Stimulated activated CD4-positive, alpha-beta T cell treated with anti-CD3 and anti-CD28 coated beads, Interleukin-12 subunit alpha, Interleukin-12 subunit beta, amount 100 ng/mL, for 24 hours (primary cell): ENCODE measurements at regions not wholly inside any gene's neighbourhood (a gene's known extent, or its start where the extent isn't known, plus 50 kb on each side); places are given as distances from the start of the nearest gene placed in this dataset.

Source experiments
- DNase-seq, 2 experiments: peaks; one replicate each; pipeline ENCODE4 v3.0.0-alpha.2; 2020; ENCODE audit warnings: low read depth in 2 of 2

- DNase-seq, result no peak
Measured at GRCh38 chr22:48887394-48888332, 940.0 kb downstream of the BRD1 start.

DNA sequence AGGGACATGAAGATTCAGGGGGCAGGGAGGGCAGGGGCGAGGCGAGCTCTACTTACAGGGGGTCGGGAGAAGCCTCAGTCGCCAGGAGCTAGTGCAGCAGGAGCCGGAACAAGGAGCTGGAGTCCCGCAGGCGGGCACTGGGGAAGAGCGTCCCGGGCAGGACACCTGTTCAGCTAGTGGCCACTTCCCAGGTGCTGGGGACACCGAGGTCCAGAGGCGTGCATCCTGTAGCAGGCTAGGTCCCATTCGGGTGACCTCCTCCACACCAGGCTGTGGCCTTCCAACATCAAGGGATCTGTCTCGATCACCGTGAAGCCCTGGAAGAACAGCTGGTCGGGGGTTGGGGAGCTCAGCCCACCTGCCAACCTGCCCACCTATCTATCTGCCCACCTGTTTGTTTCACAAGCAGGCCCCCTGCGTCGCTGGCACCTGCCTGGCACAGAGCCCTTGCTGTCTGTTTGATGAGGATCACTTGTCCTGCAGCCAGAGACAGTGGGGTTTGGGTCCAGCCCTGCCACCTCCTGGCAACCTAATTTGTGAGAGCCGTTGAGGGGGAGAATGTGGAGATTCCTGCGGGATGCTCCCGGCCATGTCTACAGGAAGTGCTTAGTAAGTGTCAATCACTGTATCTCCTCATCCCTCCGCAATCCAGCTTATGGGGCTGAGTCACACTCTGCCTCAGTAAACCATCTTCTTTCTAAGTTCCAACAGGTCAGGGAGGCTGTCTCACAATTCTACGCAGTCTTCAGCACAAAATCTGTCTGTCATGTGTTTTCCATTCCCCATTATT is 940.9 kb downstream of the BRD1 start:
- DNase-seq, result no peak

DNA sequence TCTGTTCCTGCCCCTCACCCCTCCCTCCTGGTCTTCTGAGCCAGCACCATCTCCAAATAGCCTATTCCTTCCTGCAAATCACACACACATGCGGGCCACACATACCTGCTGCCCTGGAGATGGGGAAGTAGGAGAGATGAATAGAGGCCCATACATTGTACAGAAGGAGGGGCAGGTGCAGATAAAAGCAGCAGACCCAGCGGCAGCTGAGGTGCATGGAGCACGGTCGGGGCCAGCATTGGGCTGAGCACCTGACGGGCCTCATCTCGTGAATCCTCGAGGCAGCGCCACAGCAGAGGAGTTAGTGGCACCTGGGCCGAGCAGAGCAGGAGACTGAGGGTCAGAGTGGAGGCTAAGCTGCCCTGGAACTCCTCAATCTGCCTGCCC is 941.8 kb downstream of the BRD1 start:
- DNase-seq, result no peak

- no peak for DNase-seq
Measured at GRCh38 chr22:48885271-48885918, 942.3 kb downstream of the BRD1 start.

DNA sequence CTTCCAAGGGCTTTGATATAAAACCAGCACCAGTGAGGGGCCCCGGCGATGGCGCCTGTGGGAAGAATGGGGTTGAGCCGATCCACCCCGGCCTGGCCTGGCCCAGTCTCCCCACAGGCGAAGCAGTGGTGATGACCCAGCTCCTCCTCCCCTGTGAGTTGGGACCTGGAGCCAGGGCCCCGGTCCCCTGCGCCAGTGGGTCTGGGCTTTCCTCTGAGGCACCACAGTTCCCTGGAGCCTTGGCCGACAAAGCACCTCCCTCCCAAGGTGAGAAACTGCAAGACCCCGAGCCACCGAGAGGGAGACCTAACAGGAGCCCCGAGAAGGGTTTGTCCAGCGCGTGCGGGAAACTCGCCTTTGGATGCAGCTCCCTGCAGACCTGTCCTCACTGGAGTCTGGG is 942.9 kb downstream of the BRD1 start:
- DNase-seq, result no peak

- no peak for DNase-seq
Measured at GRCh38 chr22:48884324-48884723, 943.3 kb downstream of the BRD1 start.

DNA sequence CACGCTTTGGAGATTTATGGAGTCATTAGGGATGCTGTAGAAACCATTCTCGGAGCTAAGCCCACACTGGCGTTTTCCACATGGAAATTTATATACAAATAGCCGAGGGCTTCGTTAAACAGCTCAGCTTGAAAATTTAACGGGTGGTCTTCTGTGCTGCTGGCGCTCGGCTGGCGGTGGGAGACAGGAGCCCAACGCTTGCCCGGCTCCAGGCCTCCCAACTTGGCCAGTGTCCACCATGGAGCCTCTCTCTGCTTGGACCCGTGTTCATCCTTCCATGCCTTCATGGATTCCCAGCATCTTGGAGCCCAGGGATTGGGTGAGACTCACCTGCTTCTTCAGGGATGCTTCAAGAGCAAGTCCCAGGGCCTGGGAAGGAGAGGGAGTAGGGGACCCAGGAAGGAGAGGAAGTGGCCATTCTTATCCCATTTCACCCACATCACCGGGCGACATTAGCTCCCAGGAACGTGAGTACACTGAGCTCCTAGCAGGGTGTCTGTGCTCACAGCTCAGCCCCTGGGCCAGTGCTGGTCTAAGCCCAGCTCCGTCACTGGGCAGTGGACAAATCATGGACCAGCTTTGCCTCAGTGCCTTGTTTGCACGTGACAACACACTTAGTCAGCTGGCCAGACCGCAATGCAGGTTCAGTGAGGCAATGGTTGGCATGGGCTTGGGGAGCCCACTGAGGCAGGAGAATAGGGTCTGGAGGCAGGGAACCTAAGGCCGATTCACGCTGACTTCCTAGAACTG is 944.3 kb downstream of the BRD1 start:
- DNase-seq, result no peak

DNA sequence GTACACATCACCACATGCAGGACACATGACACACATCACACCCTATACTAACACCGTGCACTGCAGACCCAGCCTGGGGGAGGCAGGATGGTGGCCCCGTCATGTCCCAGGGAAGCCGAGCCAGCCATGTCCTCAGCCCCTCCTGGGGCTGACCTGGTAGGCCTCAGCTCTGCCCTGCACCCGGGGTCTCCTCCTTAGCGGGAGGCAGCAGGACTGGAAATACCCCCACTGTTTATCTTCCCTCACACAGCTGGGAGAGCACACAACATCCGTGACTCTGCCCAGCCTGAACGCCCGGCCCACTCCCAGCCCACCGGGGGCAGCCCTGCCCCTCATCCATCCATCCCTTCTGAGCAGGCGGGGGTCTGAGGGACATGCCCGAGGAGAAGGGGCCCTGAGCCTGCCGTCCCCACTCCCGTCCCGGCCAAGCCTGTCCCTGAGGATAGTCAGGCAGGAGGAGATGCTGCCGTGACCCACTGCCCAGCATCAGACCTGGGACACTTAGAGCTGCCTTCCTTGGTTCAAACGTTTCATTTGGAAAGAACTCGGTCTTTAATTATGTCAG is 945.0 kb downstream of the BRD1 start:
- DNase-seq, result no peak

- no peak for DNase-seq
Measured at GRCh38 chr22:48881326-48881980, 946.2 kb downstream of the BRD1 start.

DNA sequence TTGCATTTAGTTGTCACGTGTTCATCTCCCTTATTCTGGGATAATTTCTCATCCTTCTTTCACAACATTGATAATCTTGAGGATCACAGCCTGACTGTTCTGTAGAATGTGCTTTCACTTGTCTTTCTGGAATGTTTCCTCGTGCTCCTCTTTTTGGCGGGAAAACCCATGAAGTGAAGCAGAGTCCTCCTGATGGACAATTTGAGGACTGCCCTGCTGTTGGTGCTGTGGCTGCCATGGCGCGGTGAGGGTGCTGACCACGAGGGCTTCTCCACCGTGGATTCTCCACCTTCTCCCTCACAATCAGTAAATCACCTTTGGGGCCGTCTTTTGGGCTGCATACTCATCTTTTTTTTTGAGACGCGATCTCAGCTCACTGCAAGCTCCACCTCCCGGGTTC is 946.9 kb downstream of the BRD1 start:
- DNase-seq, result no peak

DNA sequence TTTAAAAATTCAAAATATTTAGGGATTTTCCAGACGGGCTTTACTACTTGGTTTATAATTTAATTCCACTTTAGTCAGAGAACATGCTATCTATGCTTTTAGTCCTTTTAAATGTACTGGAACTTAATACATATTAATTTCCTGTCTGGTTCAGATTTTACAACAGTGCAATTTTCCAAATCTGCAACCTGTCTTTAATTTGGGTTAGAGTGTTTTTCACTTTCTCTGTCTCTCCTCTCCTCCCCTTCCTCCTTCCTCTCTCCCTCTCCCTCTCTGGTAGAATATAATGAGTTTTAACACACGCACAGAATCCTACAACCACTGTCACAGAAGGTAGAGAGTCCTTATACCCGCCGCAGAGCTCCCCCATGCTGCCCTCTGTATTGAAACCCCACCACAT is 950.7 kb downstream of the BRD1 start:
- no peak for DNase-seq

DNA sequence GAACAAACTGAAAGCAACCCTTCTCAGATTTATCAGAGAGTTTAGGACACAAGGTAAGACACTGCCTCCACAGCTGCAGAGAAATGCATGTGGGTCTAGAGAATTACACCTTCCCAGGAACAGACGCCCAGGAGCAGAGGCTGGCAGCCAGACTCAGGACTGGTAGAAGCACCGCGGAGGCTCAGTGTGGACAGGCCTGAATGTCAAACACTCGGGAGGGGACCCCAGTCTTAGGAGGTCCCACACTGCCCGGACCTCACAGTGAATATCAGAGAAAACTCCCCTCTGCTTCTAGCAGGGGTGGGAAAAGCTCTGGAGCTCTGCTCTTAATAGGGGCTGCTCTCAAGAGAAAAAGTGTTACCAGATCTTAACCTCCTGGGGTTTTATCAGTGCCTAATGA is 952.7 kb downstream of the BRD1 start:
- no peak for DNase-seq

DNA sequence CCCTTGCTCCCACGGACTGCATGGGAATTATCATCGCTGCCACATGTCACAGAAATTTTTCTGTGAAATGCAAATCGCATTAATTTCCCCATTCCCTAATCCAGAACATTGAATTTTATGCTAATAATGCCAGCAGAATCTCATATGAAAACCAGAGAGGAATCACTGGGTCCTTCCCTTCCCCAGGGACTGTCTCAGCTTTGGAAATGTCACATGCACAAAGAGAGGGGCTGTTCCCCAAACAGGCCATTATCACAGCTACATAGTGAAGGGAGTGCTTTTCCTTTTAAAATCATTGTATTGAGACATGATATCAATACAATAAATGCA is 954.5 kb downstream of the BRD1 start:
- no peak for DNase-seq

DNA sequence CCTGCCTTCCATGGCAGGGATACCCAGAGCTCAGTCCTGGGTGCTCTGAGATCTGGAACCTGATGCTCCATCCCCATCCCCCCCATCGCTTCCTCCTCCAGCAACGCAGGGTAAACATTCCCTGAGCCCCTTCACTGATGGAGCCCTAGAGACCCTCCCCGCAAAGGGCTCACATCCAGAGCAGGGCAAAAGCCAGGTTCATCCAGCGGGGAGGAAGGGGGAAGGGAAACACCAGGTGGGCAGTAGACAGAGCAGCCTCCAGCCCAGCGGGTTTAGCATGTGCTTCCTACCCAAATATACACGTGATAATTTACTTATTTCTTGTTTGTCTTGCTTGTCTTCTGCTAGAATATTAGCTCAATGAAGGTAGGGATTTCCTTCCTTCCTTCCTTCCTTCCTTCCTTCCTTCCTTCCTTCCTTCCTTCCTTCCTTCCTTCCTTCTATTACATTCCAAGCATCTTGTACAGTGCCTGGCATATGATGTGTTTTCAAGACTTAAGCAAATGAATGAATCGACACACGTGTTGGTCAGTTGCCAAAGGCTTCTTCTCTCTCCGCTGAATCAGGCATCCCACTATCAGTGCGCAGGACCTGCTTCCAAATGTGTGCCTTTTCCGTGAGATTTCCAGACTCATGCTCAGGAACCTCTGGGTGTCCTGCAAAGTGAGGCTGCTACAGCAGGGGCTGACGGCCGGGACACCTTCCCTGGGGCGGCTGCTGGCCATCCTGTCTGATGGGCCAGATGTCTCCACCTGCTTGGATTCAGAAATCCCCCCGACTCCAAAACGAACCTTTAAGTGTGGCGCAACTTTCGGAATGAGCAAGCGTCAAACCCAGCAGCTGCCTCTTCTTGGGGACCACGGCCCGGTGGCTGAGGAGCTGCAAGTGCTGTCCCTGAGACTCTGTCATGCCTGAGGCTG is 955.1 kb downstream of the BRD1 start:
- DNase-seq, result no peak

DNA sequence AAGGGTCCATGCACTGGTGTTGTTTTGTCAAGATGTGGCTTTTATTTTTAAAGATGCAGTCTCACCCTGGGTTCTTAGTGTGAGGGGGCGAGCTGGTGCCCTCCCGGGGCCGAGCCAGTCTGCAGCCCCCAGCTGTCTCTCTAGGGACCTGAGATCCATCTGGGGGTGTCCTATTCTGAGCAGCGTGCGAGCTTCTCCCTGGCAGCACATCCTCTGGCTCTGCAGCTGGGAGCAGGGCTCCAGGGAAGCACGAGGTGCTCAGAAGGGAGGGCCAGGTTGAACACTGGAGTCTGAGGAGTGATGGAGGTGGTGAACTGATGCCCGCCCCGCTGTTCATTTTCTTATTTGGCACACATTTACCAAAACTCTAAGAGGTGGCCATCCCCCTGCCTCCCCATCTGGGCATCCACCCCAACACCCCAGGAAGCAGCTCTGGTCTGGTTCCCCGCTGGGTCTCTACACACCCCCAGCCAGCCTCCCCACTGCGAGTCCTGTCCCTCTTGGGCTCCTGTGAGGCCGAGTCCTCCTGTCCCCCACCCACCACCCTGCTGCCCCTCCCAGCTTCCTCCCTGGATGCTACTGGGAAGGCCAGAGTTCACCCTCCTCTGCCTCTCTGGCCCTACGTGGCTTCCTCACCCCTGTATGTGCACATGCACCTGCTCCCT is 956.4 kb downstream of the BRD1 start:
- no peak for DNase-seq

- DNase-seq, result no peak
Measured at GRCh38 chr22:48870436-48870835, 957.2 kb downstream of the BRD1 start.

DNA sequence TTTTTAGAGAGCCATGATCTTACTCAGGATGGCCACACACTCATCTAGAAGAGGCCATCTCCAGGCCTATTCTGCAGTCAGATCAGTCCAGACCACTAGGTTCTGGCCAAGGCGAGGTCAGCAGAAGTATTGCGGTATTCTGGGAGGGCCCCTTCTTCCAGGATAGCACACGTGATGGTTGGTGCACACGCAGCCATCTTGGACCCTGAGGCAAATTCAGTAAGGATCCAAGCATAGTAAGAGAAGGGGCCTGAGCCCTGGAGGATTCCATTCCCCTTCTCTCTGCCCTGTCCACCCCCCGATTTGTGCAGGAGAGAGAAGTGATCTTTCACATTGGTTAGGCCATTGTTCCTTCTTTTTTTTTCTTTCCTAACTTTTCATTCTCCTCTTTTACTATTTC is 957.9 kb downstream of the BRD1 start:
- no peak for DNase-seq

GRCh38 chr22:48869161-48869560 is 958.5 kb downstream of the BRD1 start:
- DNase-seq, result no peak

GRCh38 chr22:48868554-48868953 is 959.1 kb downstream of the BRD1 start:
- no peak for DNase-seq
